ENCODE measurements at regions not wholly inside any gene's neighbourhood (a gene's known extent, or its start where the extent isn't known, plus 50 kb on each side); places are given as distances from the start of the nearest gene placed in this dataset.

- no peak for TF ChIP-seq POU6F1 (CRISPR knock-in tag; IDR thresholded peaks at IDR 0.05; ENCODE audit: borderline replicate concordance, low read depth)
- no peak for ATAC-seq
These were observed 829.2 kb upstream of the ACVR2A start for GRCh38 chr2:147015591-147015990.

GRCh38 chr2:147013696-147014392 lies 831.0 kb upstream of the ACVR2A start:
- no peak for TF ChIP-seq OSR1 (CRISPR knock-in tag; IDR thresholded peaks at IDR 0.05)
- TF ChIP-seq CSRNP3 (CRISPR knock-in tag; IDR thresholded peaks at IDR 0.05) = no peak
- no peak for TF ChIP-seq ZNF70 (CRISPR knock-in tag; IDR thresholded peaks at IDR 0.05)
- TF ChIP-seq ESRRG (CRISPR knock-in tag; IDR thresholded peaks at IDR 0.05) = no peak
- TF ChIP-seq SNAI2 (CRISPR knock-in tag; IDR thresholded peaks at IDR 0.05) = no peak
- TF ChIP-seq TCF4 (CRISPR knock-in tag; IDR thresholded peaks at IDR 0.05; ENCODE audit: borderline replicate concordance) = no peak
- ATAC-seq = no peak

- no peak for TF ChIP-seq ISL1 (CRISPR knock-in tag; IDR thresholded peaks at IDR 0.05)
- no peak for TF ChIP-seq CREB5 (CRISPR knock-in tag; IDR thresholded peaks at IDR 0.05; ENCODE audit: low read depth)
- peak; percentile 45; the same call in 2 of the 3 replicates for ATAC-seq
These were observed 836.3 kb upstream of the ACVR2A start for GRCh38 chr2:147008481-147008880.

GRCh38 chr2:147006736-147007141 lies 838.1 kb upstream of the ACVR2A start:
- TF ChIP-seq PPARA (CRISPR knock-in tag; IDR thresholded peaks at IDR 0.05; ENCODE audit: borderline replicate concordance) (no peak), CSDC2 (CRISPR knock-in tag; IDR thresholded peaks at IDR 0.05) (no peak), SNAI2 (CRISPR knock-in tag; IDR thresholded peaks at IDR 0.05) (no peak), TOX (CRISPR knock-in tag; IDR thresholded peaks at IDR 0.05; ENCODE audit: borderline replicate concordance) (no peak), TSHZ2 (CRISPR knock-in tag; IDR thresholded peaks at IDR 0.05) (no peak), CSRNP3 (CRISPR knock-in tag; IDR thresholded peaks at IDR 0.05) (no peak), BACH2 (CRISPR knock-in tag; IDR thresholded peaks at IDR 0.05; ENCODE audit: borderline replicate concordance) (no peak), ESRRG (CRISPR knock-in tag; IDR thresholded peaks at IDR 0.05) (no peak), POU6F1 (CRISPR knock-in tag; IDR thresholded peaks at IDR 0.05; ENCODE audit: borderline replicate concordance, low read depth) (no peak)
- ATAC-seq = peak; percentile 40; the same call in 2 of the 3 replicates
